ENCODE measurements at regions not wholly inside any gene's neighbourhood (a gene's known extent, or its start where the extent isn't known, plus 50 kb on each side); places are given as distances from the start of the nearest gene placed in this dataset.

GRCh38 chr10:91144961-91145360, 75.5 kb upstream of the PCGF5 start:
- H3K36me3 ChIP-seq (ENCODE audit: low read depth): no peaks in the 10 kb centered on the region
- ChIA-PET POLR2A (ENCODE audit: unreplicated experiment) (no interaction called here), CTCF (no interaction called here)
- no TSS peak for BruUV-seq (replicated peaks)
- no peak overlapping the region for H3K4me2 ChIP-seq
- H3K27ac ChIP-seq: no peak overlapping the region
- intact Hi-C loops (cut with micrococcal nuclease; ENCODE audit: unreplicated experiment): no loop called here
- H3K27me3 ChIP-seq (ENCODE audit: insufficient read depth, low read depth): no peaks in the 10 kb centered on the region
- H3K9me2 ChIP-seq (ENCODE audit: insufficient read depth): no peaks in the 10 kb centered on the region
- no peaks in the 10 kb centered on the region for H3K79me2 ChIP-seq (ENCODE audit: low read depth)
- peaks cover 13% of the 10 kb centered on the region for H3K4me1 ChIP-seq (replicated peaks; ENCODE audit: insufficient read depth)
- no peaks in the 10 kb centered on the region for H3K9me3 ChIP-seq (ENCODE audit: insufficient read depth, low read depth)
- DNase-seq: no peak
- no peak overlapping the region for H2AFZ ChIP-seq
- H3F3A ChIP-seq (ENCODE audit: insufficient read depth, low read depth): peaks cover 13% of the 10 kb centered on the region
- TF ChIP-seq CTCF (conservative IDR thresholded peaks at IDR 0.05) (no peak), EZH2 (IDR thresholded peaks at IDR 0.05; ENCODE audit: low read depth) (no peak)
- no peak overlapping the region for H3K4me3 ChIP-seq
- H4K20me1 ChIP-seq (ENCODE audit: insufficient read depth): no peaks in the 10 kb centered on the region

- Histone ChIP-seq H3K79me2 (ENCODE audit: low read depth) (no peaks in the 10 kb centered on the region), H4K20me1 (ENCODE audit: insufficient read depth) (no peaks in the 10 kb centered on the region), H3K27ac (no peak overlapping the region), H3F3A (ENCODE audit: insufficient read depth, low read depth) (peaks cover 13% of the 10 kb centered on the region), H3K4me2 (no peak overlapping the region), H3K9me2 (ENCODE audit: insufficient read depth) (no peaks in the 10 kb centered on the region), H3K27me3 (ENCODE audit: insufficient read depth, low read depth) (no peaks in the 10 kb centered on the region), H3K4me3 (no peak overlapping the region), H3K9me3 (ENCODE audit: insufficient read depth, low read depth) (no peaks in the 10 kb centered on the region), H2AFZ (no peak overlapping the region), H3K4me1 (replicated peaks; ENCODE audit: insufficient read depth) (peaks cover 13% of the 10 kb centered on the region), H3K36me3 (ENCODE audit: low read depth) (no peaks in the 10 kb centered on the region)
- ChIA-PET POLR2A (ENCODE audit: unreplicated experiment) (no interaction called here), CTCF (no interaction called here)
- intact Hi-C loops (cut with micrococcal nuclease; ENCODE audit: unreplicated experiment): no loop called here
- TF ChIP-seq CTCF (conservative IDR thresholded peaks at IDR 0.05) (no peak), EZH2 (IDR thresholded peaks at IDR 0.05; ENCODE audit: low read depth) (no peak)
- no peak for DNase-seq
- no TSS peak for BruUV-seq (replicated peaks)
These were observed 74.3 kb upstream of the PCGF5 start for GRCh38 chr10:91146146-91146545.

- TF ChIP-seq CTCF (conservative IDR thresholded peaks at IDR 0.05): no peak
- TF ChIP-seq EZH2 (IDR thresholded peaks at IDR 0.05; ENCODE audit: low read depth): no peak
- ChIA-PET POLR2A (ENCODE audit: unreplicated experiment) (no interaction called here), CTCF (no interaction called here)
- no peaks in the 10 kb centered on the region for H3K36me3 ChIP-seq (ENCODE audit: low read depth)
- no peaks in the 10 kb centered on the region for H3K9me3 ChIP-seq (ENCODE audit: insufficient read depth, low read depth)
- DNase-seq: no peak
- intact Hi-C loops (cut with micrococcal nuclease; ENCODE audit: unreplicated experiment): no loop called here
- no peaks in the 10 kb centered on the region for H3F3A ChIP-seq (ENCODE audit: insufficient read depth, low read depth)
- no peak overlapping the region for H2AFZ ChIP-seq
- H3K4me1 ChIP-seq (replicated peaks; ENCODE audit: insufficient read depth): no peaks in the 10 kb centered on the region
- H3K27ac ChIP-seq: no peak overlapping the region
- no peaks in the 10 kb centered on the region for H3K9me2 ChIP-seq (ENCODE audit: insufficient read depth)
- H3K79me2 ChIP-seq (ENCODE audit: low read depth): no peaks in the 10 kb centered on the region
- H3K4me2 ChIP-seq: no peak overlapping the region
- H3K27me3 ChIP-seq (ENCODE audit: insufficient read depth, low read depth): no peaks in the 10 kb centered on the region
- no peak overlapping the region for H3K4me3 ChIP-seq
- H4K20me1 ChIP-seq (ENCODE audit: insufficient read depth): no peaks in the 10 kb centered on the region
- no TSS peak for BruUV-seq (replicated peaks)
These were observed 70.9 kb upstream of the PCGF5 start for GRCh38 chr10:91149550-91149949.

Measured in PC-9 (cell line).